ENCODE measurements at regions not wholly inside any gene's neighbourhood (a gene's known extent, or its start where the extent isn't known, plus 50 kb on each side); places are given as distances from the start of the nearest gene placed in this dataset.

DNA sequence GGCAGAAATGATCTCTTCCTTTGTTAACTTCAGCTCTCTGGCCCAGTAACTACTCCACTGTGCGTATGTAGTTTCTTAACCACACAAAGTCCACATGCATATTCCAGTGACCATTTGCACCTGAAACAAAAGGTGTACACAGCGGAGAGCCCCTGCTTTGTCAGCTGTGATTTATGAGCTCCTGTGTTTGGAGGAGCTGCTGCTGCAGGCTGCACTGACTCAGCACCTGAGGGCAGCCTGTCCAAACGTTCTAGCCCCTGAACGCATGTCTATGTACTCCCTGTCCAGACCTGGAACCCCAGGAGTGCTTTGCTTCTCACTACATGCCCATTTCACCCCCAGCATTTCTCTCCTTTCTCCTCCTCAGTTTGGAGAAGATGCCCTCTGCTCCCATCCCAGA, 216.1 kb downstream of the ABCC12 start:
- no peaks in the 10 kb centered on the region for H3K36me3 ChIP-seq
- no peaks in the 10 kb centered on the region for H3K4me1 ChIP-seq
- no peaks in the 10 kb centered on the region for H3K27me3 ChIP-seq
- DNase-seq = no peak
- H3K9me3 ChIP-seq = no peaks in the 10 kb centered on the region
- H3K27ac ChIP-seq = no peak overlapping the region
- TF ChIP-seq POLR2A (IDR thresholded peaks at IDR 0.05) = no peak
- TF ChIP-seq, protein P1, sequence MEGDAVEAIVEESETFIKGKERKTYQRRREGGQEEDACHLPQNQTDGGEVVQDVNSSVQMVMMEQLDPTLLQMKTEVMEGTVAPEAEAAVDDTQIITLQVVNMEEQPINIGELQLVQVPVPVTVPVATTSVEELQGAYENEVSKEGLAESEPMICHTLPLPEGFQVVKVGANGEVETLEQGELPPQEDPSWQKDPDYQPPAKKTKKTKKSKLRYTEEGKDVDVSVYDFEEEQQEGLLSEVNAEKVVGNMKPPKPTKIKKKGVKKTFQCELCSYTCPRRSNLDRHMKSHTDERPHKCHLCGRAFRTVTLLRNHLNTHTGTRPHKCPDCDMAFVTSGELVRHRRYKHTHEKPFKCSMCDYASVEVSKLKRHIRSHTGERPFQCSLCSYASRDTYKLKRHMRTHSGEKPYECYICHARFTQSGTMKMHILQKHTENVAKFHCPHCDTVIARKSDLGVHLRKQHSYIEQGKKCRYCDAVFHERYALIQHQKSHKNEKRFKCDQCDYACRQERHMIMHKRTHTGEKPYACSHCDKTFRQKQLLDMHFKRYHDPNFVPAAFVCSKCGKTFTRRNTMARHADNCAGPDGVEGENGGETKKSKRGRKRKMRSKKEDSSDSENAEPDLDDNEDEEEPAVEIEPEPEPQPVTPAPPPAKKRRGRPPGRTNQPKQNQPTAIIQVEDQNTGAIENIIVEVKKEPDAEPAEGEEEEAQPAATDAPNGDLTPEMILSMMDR (IDR thresholded peaks at IDR 0.05) = no peak
- no peak overlapping the region for H3K4me3 ChIP-seq

DNA sequence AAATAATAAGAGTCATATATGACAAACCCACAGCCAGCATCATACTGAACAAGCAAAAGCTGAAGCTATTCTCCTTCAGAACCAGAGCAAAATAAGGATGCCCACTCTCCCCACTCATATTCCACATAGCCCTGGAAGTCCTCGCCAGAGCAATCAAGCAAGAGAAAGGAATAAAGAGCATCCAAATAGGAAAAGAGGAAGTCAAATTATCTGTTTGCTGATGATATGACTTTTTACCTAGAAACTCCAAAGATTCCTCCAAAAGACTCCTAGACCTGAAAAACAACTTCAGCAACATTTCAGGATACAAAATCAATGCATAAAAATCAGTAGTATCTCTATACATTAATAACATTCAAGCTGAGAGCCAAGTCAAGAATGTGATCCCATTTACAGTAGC, 217.5 kb downstream of the ABCC12 start:
- Histone ChIP-seq H3K9me3 (no peaks in the 10 kb centered on the region), H3K27ac (no peak overlapping the region), H3K4me3 (no peak overlapping the region), H3K36me3 (no peaks in the 10 kb centered on the region), H3K4me1 (no peaks in the 10 kb centered on the region), H3K27me3 (no peaks in the 10 kb centered on the region)
- no peak for DNase-seq
- TF ChIP-seq, protein P1 (IDR thresholded peaks at IDR 0.05) = no peak
- no peak for TF ChIP-seq POLR2A (IDR thresholded peaks at IDR 0.05)

DNA sequence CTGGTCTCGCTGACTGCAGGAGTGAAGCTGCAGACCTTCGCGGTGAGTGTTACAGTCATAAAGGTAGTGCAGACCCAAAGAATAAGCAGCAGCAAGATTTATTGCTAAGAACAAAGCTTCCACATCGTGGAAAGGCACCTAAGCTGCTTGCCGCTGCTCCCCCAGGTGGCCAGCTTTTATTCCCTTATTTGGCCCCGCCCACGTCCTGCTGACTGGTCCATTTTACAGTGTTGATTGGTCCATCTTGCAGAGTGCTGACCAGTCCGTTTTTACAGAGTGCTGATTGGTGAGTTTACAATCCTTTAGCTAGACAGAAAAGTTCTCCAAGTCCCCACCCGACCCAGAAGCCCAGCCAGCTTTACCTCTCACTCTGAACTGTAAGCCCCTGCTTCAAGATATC, 227.8 kb downstream of the ABCC12 start:
- H3K9me3 ChIP-seq = no peaks in the 10 kb centered on the region
- no peaks in the 10 kb centered on the region for H3K4me1 ChIP-seq
- H3K27ac ChIP-seq = no peak overlapping the region
- TF ChIP-seq POLR2A (IDR thresholded peaks at IDR 0.05) = no peak
- TF ChIP-seq, protein P1 (IDR thresholded peaks at IDR 0.05) = no peak
- H3K4me3 ChIP-seq = no peak overlapping the region
- no peak for DNase-seq
- H3K36me3 ChIP-seq = no peaks in the 10 kb centered on the region
- H3K27me3 ChIP-seq = no peaks in the 10 kb centered on the region

DNA sequence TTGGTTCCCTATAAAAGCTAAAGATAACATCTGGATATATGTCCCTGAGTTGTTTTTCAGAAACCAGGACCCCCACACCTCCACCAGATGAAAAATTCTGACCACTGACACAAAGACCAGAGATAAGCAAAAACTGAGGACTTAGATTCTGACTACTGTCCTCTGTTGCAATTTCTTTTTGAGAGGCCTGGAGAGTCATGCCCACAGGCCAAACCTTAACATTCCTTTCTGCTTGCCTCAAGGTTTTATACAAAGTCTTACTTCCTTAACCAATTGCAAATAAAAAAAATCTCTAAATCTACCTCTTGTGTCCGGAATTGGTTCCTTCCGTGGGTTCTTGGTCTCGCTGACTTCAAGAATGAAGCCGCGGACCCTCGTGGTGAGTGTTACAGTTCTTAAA, 228.5 kb downstream of the ABCC12 start:
- no peaks in the 10 kb centered on the region for H3K27me3 ChIP-seq
- DNase-seq = no peak
- no peak overlapping the region for H3K4me3 ChIP-seq
- no peak for TF ChIP-seq POLR2A (IDR thresholded peaks at IDR 0.05)
- TF ChIP-seq, protein P1 (IDR thresholded peaks at IDR 0.05) = no peak
- H3K4me1 ChIP-seq = no peaks in the 10 kb centered on the region
- no peaks in the 10 kb centered on the region for H3K9me3 ChIP-seq
- H3K36me3 ChIP-seq = no peaks in the 10 kb centered on the region
- H3K27ac ChIP-seq = no peak overlapping the region

DNA sequence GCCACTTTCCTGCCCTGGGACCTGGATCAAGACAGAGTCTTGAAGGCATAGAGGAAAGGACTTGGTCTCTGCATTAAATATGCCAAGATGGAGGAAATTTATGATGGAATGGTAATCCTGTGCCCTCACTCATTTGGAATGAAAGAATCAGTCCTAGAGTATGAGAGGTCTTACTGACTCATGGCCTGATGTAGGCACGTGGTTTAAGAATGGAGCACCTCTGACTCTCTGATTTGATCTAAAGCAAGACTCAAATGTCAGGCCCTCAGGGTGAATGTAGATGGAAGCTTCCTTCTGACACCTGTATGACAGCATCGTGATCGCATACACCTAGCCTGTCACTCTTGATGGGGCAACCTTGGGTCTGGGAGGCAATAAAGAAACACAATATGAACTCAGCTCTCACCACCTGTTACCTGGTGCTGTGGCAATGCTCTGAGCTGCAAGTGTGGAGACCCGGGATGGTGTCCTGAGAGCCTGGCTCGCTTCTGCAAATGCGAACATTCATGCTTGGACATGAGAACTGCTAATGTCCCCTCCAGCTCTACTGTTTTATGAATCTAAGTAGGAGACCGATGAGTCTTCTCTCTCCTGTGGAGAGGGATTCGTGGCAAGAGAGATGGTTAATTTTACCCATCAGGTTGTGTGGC, 229.9 kb downstream of the ABCC12 start:
- Histone ChIP-seq H3K4me3 (no peak overlapping the region), H3K36me3 (no peaks in the 10 kb centered on the region), H3K27ac (no peak overlapping the region), H3K4me1 (no peaks in the 10 kb centered on the region), H3K27me3 (no peaks in the 10 kb centered on the region), H3K9me3 (no peaks in the 10 kb centered on the region)
- no peak for DNase-seq
- TF ChIP-seq POLR2A (IDR thresholded peaks at IDR 0.05) = no peak
- TF ChIP-seq, protein P1 (IDR thresholded peaks at IDR 0.05) = no peak

DNA sequence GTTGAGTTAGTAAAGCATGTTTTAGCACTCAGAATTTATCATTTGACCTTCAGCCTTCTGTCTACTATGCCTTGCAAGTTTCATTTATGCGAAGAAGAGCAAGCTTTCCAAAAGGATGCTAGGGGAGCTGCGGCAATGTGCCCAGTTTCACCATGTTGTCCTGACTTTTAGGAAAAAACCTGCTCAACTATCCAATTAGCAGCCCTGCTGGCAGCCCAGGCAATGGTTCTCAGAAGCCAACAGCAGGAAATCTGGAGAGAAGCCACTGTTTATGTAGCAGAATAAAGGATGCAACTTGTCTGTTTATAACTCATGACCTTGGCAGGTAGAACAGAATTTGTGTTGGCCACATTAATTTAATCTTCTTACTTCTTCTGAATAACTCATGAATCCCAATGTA, 230.8 kb downstream of the ABCC12 start:
- TF ChIP-seq, protein P1 (IDR thresholded peaks at IDR 0.05) = no peak
- TF ChIP-seq POLR2A (IDR thresholded peaks at IDR 0.05) = no peak
- DNase-seq = no peak
- Histone ChIP-seq H3K36me3 (no peaks in the 10 kb centered on the region), H3K27me3 (no peaks in the 10 kb centered on the region), H3K4me3 (no peak overlapping the region), H3K9me3 (no peaks in the 10 kb centered on the region), H3K27ac (no peak overlapping the region), H3K4me1 (no peaks in the 10 kb centered on the region)
